Muscle of leg (tissue), 3 donors: ENCODE measurements at regions not wholly inside any gene's neighbourhood (a gene's known extent, or its start where the extent isn't known, plus 50 kb on each side); places are given as distances from the start of the nearest gene placed in this dataset.

Source experiments
- DNase-seq: peaks from one replicate; pipeline ENCODE4 v3.0.0; 2013
- H3K27ac ChIP-seq: one replicate; pipeline ENCODE4 v1.5.1; 2013; ENCODE audit warnings: mild to moderate bottlenecking, low read length, control low read depth
- H3K27me3 ChIP-seq: one replicate; pipeline ENCODE4 v1.6.1; 2013; ENCODE audit warnings: low read length; ENCODE audit not compliant: control insufficient read depth, insufficient read depth
- H3K36me3 ChIP-seq: one replicate; pipeline ENCODE4 v1.6.1; 2013; ENCODE audit warnings: low read length; ENCODE audit not compliant: control insufficient read depth, insufficient read depth
- H3K4me1 ChIP-seq: one replicate; pipeline ENCODE4 v1.6.1; 2013; ENCODE audit warnings: low read length; ENCODE audit not compliant: control insufficient read depth, insufficient read depth
- H3K4me3 ChIP-seq: one replicate; pipeline ENCODE4 v1.5.1; 2013; ENCODE audit warnings: low read length, control low read depth
- H3K9me3 ChIP-seq: replicated peaks from 2 replicates; pipeline ENCODE4 v1.6.1; 2013; ENCODE audit warnings: low read depth, low read length; ENCODE audit not compliant: control insufficient read depth
- WGBS: methylation state at CpG from one replicate; pipeline ENCODE4 v1.1.5; 2013; ENCODE audit warnings: missing lambda C conversion rate; ENCODE audit not compliant: insufficient coverage; 5-methylcytosine and 5-hydroxymethylcytosine counted together

DNA sequence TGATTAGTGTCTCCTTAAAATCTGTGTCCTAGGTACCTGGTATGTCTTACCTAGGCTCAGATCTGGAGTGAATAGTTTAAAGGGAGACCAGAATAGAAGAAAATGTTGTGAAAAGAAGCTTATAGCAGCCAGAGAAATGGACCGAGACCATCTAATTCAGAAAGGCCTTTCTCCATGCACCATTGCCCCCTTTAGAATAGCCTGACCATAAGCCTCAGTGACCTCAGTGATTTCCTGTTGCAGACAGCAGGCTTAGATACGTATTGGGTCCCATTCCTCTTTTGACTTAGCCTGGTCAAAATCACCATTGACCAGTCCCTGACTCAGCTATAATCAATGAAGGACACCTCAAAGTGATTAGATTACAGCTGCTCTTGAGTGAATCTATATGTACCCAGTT lies 690.7 kb upstream of the KLHL29 start:
- DNase-seq: no peak
- H3K4me3 ChIP-seq: no peak overlapping the region
- WGBS: 80% methylated on average over 1 of the region's 2 CpGs
- H3K36me3 ChIP-seq: no peaks in the 10 kb centered on the region
- H3K27ac ChIP-seq: no peak overlapping the region
- H3K9me3 ChIP-seq: no peaks in the 10 kb centered on the region
- no peaks in the 10 kb centered on the region for H3K4me1 ChIP-seq
- H3K27me3 ChIP-seq: no peaks in the 10 kb centered on the region

DNA sequence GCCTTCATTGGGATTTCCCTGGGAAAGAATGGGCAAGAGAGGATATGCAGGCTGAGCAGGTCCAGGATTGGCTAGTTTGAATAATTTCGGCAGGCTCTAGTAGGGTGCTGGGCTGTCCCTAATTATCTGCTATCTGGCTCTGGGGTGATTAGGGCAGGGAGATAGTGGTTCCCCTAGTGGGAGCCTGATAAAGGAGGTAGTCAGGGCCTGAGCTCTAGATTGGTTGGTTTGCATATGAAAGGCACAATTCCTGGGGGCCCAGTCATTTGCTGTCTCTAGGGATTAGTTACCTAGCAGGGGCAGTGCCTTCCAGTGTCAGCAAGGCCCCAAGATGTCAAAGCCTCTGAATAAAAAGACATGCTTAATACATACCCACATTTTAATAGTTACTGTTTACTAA lies 690.1 kb upstream of the KLHL29 start:
- no peaks in the 10 kb centered on the region for H3K36me3 ChIP-seq
- no peak for DNase-seq
- no peaks in the 10 kb centered on the region for H3K9me3 ChIP-seq
- no peaks in the 10 kb centered on the region for H3K27me3 ChIP-seq
- H3K27ac ChIP-seq: no peak overlapping the region
- no peaks in the 10 kb centered on the region for H3K4me1 ChIP-seq
- no peak overlapping the region for H3K4me3 ChIP-seq
- 40% methylated on average over 1 of the region's 1 CpG for WGBS

GRCh38 chr2:22697054-22697788 lies 687.8 kb upstream of the KLHL29 start:
- WGBS: 89% methylated on average over 1 of the region's 4 CpGs
- H3K4me3 ChIP-seq: no peak overlapping the region
- no peaks in the 10 kb centered on the region for H3K36me3 ChIP-seq
- H3K4me1 ChIP-seq: no peaks in the 10 kb centered on the region
- H3K27me3 ChIP-seq: no peaks in the 10 kb centered on the region
- no peak for DNase-seq
- H3K27ac ChIP-seq: no peak overlapping the region
- no peaks in the 10 kb centered on the region for H3K9me3 ChIP-seq

- H3K9me3 ChIP-seq: no peaks in the 10 kb centered on the region
- H3K4me1 ChIP-seq: no peaks in the 10 kb centered on the region
- peak overlapping the region; percentile 55 for H3K27ac ChIP-seq
- peak; percentile 93 for DNase-seq
- 40% methylated on average over 1 of the region's 2 CpGs for WGBS
- H3K36me3 ChIP-seq: no peaks in the 10 kb centered on the region
- H3K27me3 ChIP-seq: no peaks in the 10 kb centered on the region
- no peak overlapping the region for H3K4me3 ChIP-seq
These were observed 683.3 kb upstream of the KLHL29 start for GRCh38 chr2:22701561-22702160.

- H3K4me1 ChIP-seq: no peaks in the 10 kb centered on the region
- 67% methylated on average over 1 of the region's 1 CpG for WGBS
- H3K9me3 ChIP-seq: peaks cover 2% of the 10 kb centered on the region
- no peak overlapping the region for H3K4me3 ChIP-seq
- DNase-seq: no peak
- H3K27me3 ChIP-seq: no peaks in the 10 kb centered on the region
- H3K27ac ChIP-seq: no peak overlapping the region
- H3K36me3 ChIP-seq: no peaks in the 10 kb centered on the region
These were observed 681.6 kb upstream of the KLHL29 start for GRCh38 chr2:22703286-22703920.

- Histone ChIP-seq H3K27ac (no peak overlapping the region), H3K4me1 (peaks cover 3% of the 10 kb centered on the region), H3K36me3 (no peaks in the 10 kb centered on the region), H3K4me3 (no peak overlapping the region), H3K9me3 (peaks cover 8% of the 10 kb centered on the region), H3K27me3 (no peaks in the 10 kb centered on the region)
- peak; percentile 67 for DNase-seq
These were observed 665.6 kb upstream of the KLHL29 start for GRCh38 chr2:22719396-22719795.

DNA sequence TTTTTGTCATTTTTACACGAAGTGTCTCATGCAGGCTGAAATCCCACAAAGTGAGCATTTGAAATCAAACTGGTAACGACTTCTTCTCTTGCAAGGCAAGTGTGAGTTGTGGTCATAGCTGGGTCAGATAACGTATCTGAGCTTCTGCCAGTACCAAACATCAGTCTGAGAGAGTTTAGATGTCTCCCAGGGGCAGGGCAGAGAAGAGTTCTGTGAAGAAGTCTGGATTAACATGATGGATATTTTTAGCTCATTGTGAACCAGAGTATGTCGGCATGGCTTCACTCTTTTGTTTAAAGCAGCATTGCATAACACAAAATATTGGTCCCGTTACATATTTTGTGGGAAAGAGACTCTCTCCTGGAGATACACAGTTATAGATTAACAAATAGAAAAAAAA lies 655.5 kb upstream of the KLHL29 start:
- Histone ChIP-seq H3K4me1 (no peaks in the 10 kb centered on the region), H3K4me3 (no peak overlapping the region), H3K27me3 (no peaks in the 10 kb centered on the region), H3K9me3 (peaks cover 6% of the 10 kb centered on the region), H3K36me3 (no peaks in the 10 kb centered on the region), H3K27ac (no peak overlapping the region)
- DNase-seq: no peak
- 62% methylated on average over 2 of the region's 5 CpGs for WGBS

- no peaks in the 10 kb centered on the region for H3K36me3 ChIP-seq
- no peak overlapping the region for H3K27ac ChIP-seq
- no peak for DNase-seq
- no peaks in the 10 kb centered on the region for H3K4me1 ChIP-seq
- no peaks in the 10 kb centered on the region for H3K9me3 ChIP-seq
- no CpG with 5 or more reads among the region's 1 CpG for WGBS
- no peak overlapping the region for H3K4me3 ChIP-seq
- H3K27me3 ChIP-seq: no peaks in the 10 kb centered on the region
These were observed 650.5 kb upstream of the KLHL29 start for GRCh38 chr2:22734373-22735045.

DNA sequence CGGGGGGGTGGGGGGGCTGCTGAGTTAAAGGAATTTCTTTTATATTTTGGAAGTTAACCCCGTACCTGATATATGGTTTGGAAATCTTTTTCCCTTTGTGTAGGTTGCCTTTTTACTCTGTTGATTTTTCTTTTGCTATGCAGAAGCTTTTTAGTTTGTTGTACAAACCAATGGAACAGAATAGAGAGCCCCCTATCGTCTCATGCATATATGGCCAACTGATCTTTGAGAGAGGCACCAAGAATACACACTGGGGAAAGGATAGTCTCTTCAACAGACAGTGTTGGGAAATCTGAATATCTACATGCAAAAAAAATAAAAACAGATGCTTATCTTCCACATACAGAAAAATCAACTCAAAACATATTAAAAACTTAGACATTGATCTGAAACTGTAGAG lies 647.8 kb upstream of the KLHL29 start:
- H3K4me1 ChIP-seq: no peaks in the 10 kb centered on the region
- H3K27me3 ChIP-seq: no peaks in the 10 kb centered on the region
- DNase-seq: no peak
- H3K27ac ChIP-seq: no peak overlapping the region
- H3K36me3 ChIP-seq: no peaks in the 10 kb centered on the region
- no peaks in the 10 kb centered on the region for H3K9me3 ChIP-seq
- WGBS: no CpG with 5 or more reads among the region's 3 CpGs
- H3K4me3 ChIP-seq: no peak overlapping the region

DNA sequence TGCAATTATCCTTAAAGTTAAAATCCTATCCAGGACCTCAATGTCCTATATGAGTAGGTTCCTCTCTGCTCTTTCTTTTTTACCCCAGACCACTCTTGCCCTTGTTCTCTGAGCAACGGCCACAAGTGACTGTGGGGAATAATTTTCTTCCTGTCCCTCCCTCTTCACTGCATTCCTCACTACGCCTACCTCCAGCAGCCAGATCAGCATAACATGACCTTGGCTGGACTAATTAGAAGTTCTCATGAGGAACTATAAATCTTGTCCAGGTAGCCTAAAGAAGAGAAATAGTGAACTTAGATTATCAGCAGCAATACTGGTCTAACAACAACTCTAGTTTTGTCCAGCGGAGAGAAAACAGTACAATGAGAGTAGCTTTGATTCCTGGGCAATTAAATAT lies 643.8 kb upstream of the KLHL29 start:
- H3K9me3 ChIP-seq: no peaks in the 10 kb centered on the region
- no peak overlapping the region for H3K4me3 ChIP-seq
- no peaks in the 10 kb centered on the region for H3K27me3 ChIP-seq
- H3K27ac ChIP-seq: no peak overlapping the region
- no peaks in the 10 kb centered on the region for H3K36me3 ChIP-seq
- H3K4me1 ChIP-seq: no peaks in the 10 kb centered on the region
- WGBS: no CpG with 5 or more reads among the region's 3 CpGs
- no peak for DNase-seq
